Upper lobe of left lung (tissue), 6 donors: ENCODE measurements at regions not wholly inside any gene's neighbourhood (a gene's known extent, or its start where the extent isn't known, plus 50 kb on each side); places are given as distances from the start of the nearest gene placed in this dataset.
A peak's percentile ranks its signal among the peaks of the same experiment; 100 is the strongest.

ENCODE experiments used
- ATAC-seq, 2 donors: fragments of 200-7000 bp; cut with Tn5 transposase; one replicate each; pipeline ENCODE4 v1.9.1; 2022; ENCODE audit warnings: mild to moderate bottlenecking in 2 of 2, moderate library complexity in 2 of 2; ENCODE audit not compliant: low FRiP score in 2 of 2
- DNase-seq, 2 donors: peaks; one replicate each; pipeline ENCODE4 v3.0.0-alpha.2; 2019 to 2020
- H3K27ac ChIP-seq, 4 donors: fragments of 200-600 bp; sonication (generic); one replicate each; pipeline ENCODE4 v1.5.1; 2016 to 2019
- H3K27me3 ChIP-seq, 4 donors: fragments of 200-600 bp; sonication (generic); one replicate each; pipeline ENCODE4 v1.5.1; 2017 to 2019
- H3K36me3 ChIP-seq, 4 donors: fragments of 200-600 bp; sonication (generic); one replicate each; pipeline ENCODE4 v1.5.1; 2016 to 2019
- H3K4me1 ChIP-seq, 4 donors: fragments of 200-600 bp; sonication (generic); one replicate each; pipeline ENCODE4 v1.5.1; 2018 to 2019
- H3K4me3 ChIP-seq, 4 donors: fragments of 200-600 bp; sonication (generic); one replicate each; pipeline ENCODE4 v1.5.1; 2017 to 2019; ENCODE audit warnings: mild to moderate bottlenecking in 2 of 4, moderate library complexity in 1 of 4
- H3K9me3 ChIP-seq, 4 donors: fragments of 200-600 bp; sonication (generic); one replicate each; pipeline ENCODE4 v1.5.1; 2018 to 2019
- CTCF ChIP-seq, 6 experiments: fragments of 450-650 bp in 4 of 6; fragments of 200-600 bp in 2 of 6; sonication (generic) in 2 of 6; IDR thresholded peaks; one replicate each; pipeline ENCODE4 v1.5.1; 2016 to 2019; ENCODE audit warnings: antibody characterized with exemption in 6 of 6
- EP300 ChIP-seq, 4 donors: sonication (generic); formaldehyde crosslinking; IDR thresholded peaks; one replicate each; pipeline ENCODE4 v1.5.1; 2017; ENCODE audit warnings: antibody characterized with exemption in 4 of 4, control low read depth in 2 of 4
- POLR2A ChIP-seq, 4 donors: fragments of 450-650 bp; IDR thresholded peaks; one replicate each; pipeline ENCODE4 v1.5.1; 2016 to 2017; ENCODE audit warnings: antibody characterized with exemption in 4 of 4, mild to moderate bottlenecking in 2 of 4
- POLR2AphosphoS5 ChIP-seq, 2 donors: sonication (generic); formaldehyde crosslinking; IDR thresholded peaks; one replicate each; pipeline ENCODE4 v1.5.1; 2017; ENCODE audit warnings: antibody characterized with exemption in 2 of 2
- WGBS, 2 donors: methylation state at CpG; one replicate each; pipeline ENCODE4 v1.1.5; 2017 to 2018; 5-methylcytosine and 5-hydroxymethylcytosine counted together
- donor health status: DM: no; HTN: no; CAD: no; lungs with moderate emphysema.
- donor health status: DM: no; HTN: yes; CAD: no; lungs with severe emphysema.

- ATAC-seq (peak; percentile 90 to 93), DNase-seq (peak; percentile 69 to 71)
- H3K36me3 ChIP-seq: no peaks in the 10 kb centered on the region
- TF ChIP-seq POLR2AphosphoS5 (IDR thresholded peaks at IDR 0.05) (no peak), CTCF (IDR thresholded peaks at IDR 0.05) (peak in 4 of 6 experiments; percentile 4 to 12 (median 12))
- peak overlapping the region in 2 of 4 donors; percentile 27 to 49 for H3K27ac ChIP-seq
- no peak overlapping the region for H3K4me3 ChIP-seq
- peaks cover 0 to 15% (median 8%) of the 10 kb centered on the region in 4 donors for H3K4me1 ChIP-seq
- 62 to 68% methylated on average over 9 to 15 of the region's 15 CpGs for WGBS, 2 donors
- H3K9me3 ChIP-seq: peaks cover 0 to 11% (median 3%) of the 10 kb centered on the region in 4 donors
- no peaks in the 10 kb centered on the region for H3K27me3 ChIP-seq
These were observed 69.2 kb downstream of the PLXNA1 start for GRCh38 chr3:127052121-127052561.

- Histone ChIP-seq H3K36me3 (no peaks in the 10 kb centered on the region), H3K4me3 (no peak overlapping the region), H3K9me3 (peaks cover 0 to 13% (median 3%) of the 10 kb centered on the region in 4 donors), H3K27ac (peak overlapping the region in 1 of 4 donors; percentile 49), H3K4me1 (peaks cover 0 to 15% (median 8%) of the 10 kb centered on the region in 4 donors), H3K27me3 (no peaks in the 10 kb centered on the region)
- TF ChIP-seq POLR2AphosphoS5 (IDR thresholded peaks at IDR 0.05) (no peak), POLR2A (IDR thresholded peaks at IDR 0.05) (no peak), EP300 (IDR thresholded peaks at IDR 0.05) (no peak), CTCF (IDR thresholded peaks at IDR 0.05) (no peak)
- DNase-seq (no peak), ATAC-seq (no peak)
- 91 to 96% methylated on average over 4 to 6 of the region's 6 CpGs for WGBS, 2 donors
These were observed 70.1 kb downstream of the PLXNA1 start for GRCh38 chr3:127053026-127053425.

- Histone ChIP-seq H3K36me3 (no peaks in the 10 kb centered on the region), H3K27me3 (no peaks in the 10 kb centered on the region), H3K4me3 (no peak overlapping the region), H3K4me1 (peaks cover 0 to 15% (median 8%) of the 10 kb centered on the region in 4 donors), H3K27ac (no peak overlapping the region), H3K9me3 (peaks cover 0 to 13% (median 3%) of the 10 kb centered on the region in 4 donors)
- WGBS, 2 donors: 92 to 94% methylated on average over 3 to 5 of the region's 5 CpGs
- ATAC-seq: no peak
- TF ChIP-seq POLR2AphosphoS5 (IDR thresholded peaks at IDR 0.05): no peak
- TF ChIP-seq EP300 (IDR thresholded peaks at IDR 0.05): no peak
- TF ChIP-seq CTCF (IDR thresholded peaks at IDR 0.05): no peak
- no peak for TF ChIP-seq POLR2A (IDR thresholded peaks at IDR 0.05)
- no peak for DNase-seq
These were observed 70.5 kb downstream of the PLXNA1 start for GRCh38 chr3:127053450-127053849.

- Histone ChIP-seq H3K27me3 (no peaks in the 10 kb centered on the region), H3K36me3 (no peaks in the 10 kb centered on the region), H3K4me1 (peaks cover 0 to 15% (median 8%) of the 10 kb centered on the region in 4 donors), H3K4me3 (no peak overlapping the region), H3K9me3 (peaks cover 0 to 13% (median 3%) of the 10 kb centered on the region in 4 donors), H3K27ac (no peak overlapping the region)
- DNase-seq: no peak
- 73% methylated on average over 3 to 4 of the region's 4 CpGs for WGBS, 2 donors
- TF ChIP-seq CTCF (IDR thresholded peaks at IDR 0.05) (no peak), POLR2AphosphoS5 (IDR thresholded peaks at IDR 0.05) (no peak), EP300 (IDR thresholded peaks at IDR 0.05) (no peak), POLR2A (IDR thresholded peaks at IDR 0.05) (no peak)
- ATAC-seq: no peak
These were observed 71.1 kb downstream of the PLXNA1 start for GRCh38 chr3:127053979-127054378.

GRCh38 chr3:127056281-127056680, 73.4 kb downstream of the PLXNA1 start:
- ATAC-seq (no peak), DNase-seq (peak in 1 of 2 donors; percentile 56)
- no peak overlapping the region for H3K27ac ChIP-seq
- 94 to 100% methylated on average over 1 to 12 of the region's 17 CpGs for WGBS, 2 donors
- peaks cover 0 to 7% (median 3%) of the 10 kb centered on the region in 4 donors for H3K9me3 ChIP-seq
- no peaks in the 10 kb centered on the region for H3K27me3 ChIP-seq
- H3K36me3 ChIP-seq: no peaks in the 10 kb centered on the region
- TF ChIP-seq POLR2A (IDR thresholded peaks at IDR 0.05): no peak
- TF ChIP-seq CTCF (IDR thresholded peaks at IDR 0.05): no peak
- no peak for TF ChIP-seq POLR2AphosphoS5 (IDR thresholded peaks at IDR 0.05)
- no peak for TF ChIP-seq EP300 (IDR thresholded peaks at IDR 0.05)
- peaks cover 0 to 9% (median 5%) of the 10 kb centered on the region in 4 donors for H3K4me1 ChIP-seq
- no peak overlapping the region for H3K4me3 ChIP-seq
